HL-60 (cell line): ENCODE measurements at regions not wholly inside any gene's neighbourhood (a gene's known extent, or its start where the extent isn't known, plus 50 kb on each side); places are given as distances from the start of the nearest gene placed in this dataset.

Experiments
- DNase-seq, 2 experiments: peaks; one replicate each; pipeline ENCODE4 v3.0.0-alpha.2; 2010 to 2020; ENCODE audit warnings: low read depth in 1 of 2, low spot score in 1 of 2
- H3K27ac ChIP-seq: fragments of 250-450 bp; sonication (Bioruptor Pico); replicated peaks from 2 replicates; pipeline ENCODE4 v1.5.1; 2020; ENCODE audit warnings: mild to moderate bottlenecking, moderate library complexity
- H3K27me3 ChIP-seq: fragments of 250-450 bp; sonication (Bioruptor Pico); 2 replicates; pipeline ENCODE4 v1.5.1; 2021; ENCODE audit warnings: mild to moderate bottlenecking, moderate library complexity; ENCODE audit not compliant: insufficient read depth, poor library complexity, severe bottlenecking
- H3K4me3 ChIP-seq: replicated peaks from 2 replicates; pipeline ENCODE4 v1.5.1; 2011; ENCODE audit warnings: mild to moderate bottlenecking, control low read depth, low read length; ENCODE audit not compliant: insufficient read depth
- CTCF ChIP-seq: IDR thresholded peaks from one replicate; pipeline ENCODE4 v1.5.1; 2011; ENCODE audit warnings: low read length, control low read depth, inconsistent platforms; ENCODE audit not compliant: insufficient read depth
- GABPA ChIP-seq: IDR thresholded peaks from 2 replicates; pipeline ENCODE4 v1.6.1; 2012; ENCODE audit warnings: low read depth
- POLR2AphosphoS5 ChIP-seq: IDR thresholded peaks from 2 replicates; pipeline ENCODE4 v1.6.1; 2012; ENCODE audit warnings: low read depth
- REST ChIP-seq: IDR thresholded peaks from 2 replicates; pipeline ENCODE4 v1.6.1; 2012; ENCODE audit warnings: low read depth; ENCODE audit not compliant: insufficient replicate concordance
- SPI1 ChIP-seq: IDR thresholded peaks from 2 replicates; pipeline ENCODE4 v1.6.1; 2012; ENCODE audit warnings: low read depth, mild to moderate bottlenecking, borderline replicate concordance

GRCh38 chr13:47206111-47206510 is 309.3 kb upstream of the HTR2A start:
- DNase-seq = no peak
- no peak for TF ChIP-seq POLR2AphosphoS5
- TF ChIP-seq GABPA = no peak
- TF ChIP-seq SPI1 = no peak
- TF ChIP-seq CTCF = no peak
- TF ChIP-seq REST = no peak
- no peak overlapping the region for H3K27ac ChIP-seq

GRCh38 chr13:47190696-47191305 is 293.9 kb upstream of the HTR2A start:
- H3K27ac ChIP-seq = no peak overlapping the region
- DNase-seq = no peak
- H3K4me3 ChIP-seq = no peak overlapping the region
- peaks cover 5% of the 10 kb centered on the region for H3K27me3 ChIP-seq
- TF ChIP-seq POLR2AphosphoS5 = no peak
- no peak for TF ChIP-seq REST
- TF ChIP-seq CTCF = no peak
- no peak for TF ChIP-seq GABPA
- TF ChIP-seq SPI1 = no peak

More at GRCh38 chr13:47206111-47206510, 309.3 kb upstream of the HTR2A start:
- H3K27me3 ChIP-seq = peaks cover 3% of the 10 kb centered on the region
- no peak overlapping the region for H3K4me3 ChIP-seq

- DNase-seq = no peak
- H3K27ac ChIP-seq = no peak overlapping the region
- H3K27me3 ChIP-seq = peaks cover 7% of the 10 kb centered on the region
These were observed 291.9 kb upstream of the HTR2A start for GRCh38 chr13:47188802-47189201.

More at GRCh38 chr13:47188802-47189201, 291.9 kb upstream of the HTR2A start:
- no peak for TF ChIP-seq POLR2AphosphoS5
- no peak for TF ChIP-seq GABPA
- no peak for TF ChIP-seq SPI1
- no peak for TF ChIP-seq REST
- no peak for TF ChIP-seq CTCF
- H3K4me3 ChIP-seq = no peak overlapping the region
